ENCODE measurements at regions not wholly inside any gene's neighbourhood (a gene's known extent, or its start where the extent isn't known, plus 50 kb on each side); places are given as distances from the start of the nearest gene placed in this dataset.

DNA sequence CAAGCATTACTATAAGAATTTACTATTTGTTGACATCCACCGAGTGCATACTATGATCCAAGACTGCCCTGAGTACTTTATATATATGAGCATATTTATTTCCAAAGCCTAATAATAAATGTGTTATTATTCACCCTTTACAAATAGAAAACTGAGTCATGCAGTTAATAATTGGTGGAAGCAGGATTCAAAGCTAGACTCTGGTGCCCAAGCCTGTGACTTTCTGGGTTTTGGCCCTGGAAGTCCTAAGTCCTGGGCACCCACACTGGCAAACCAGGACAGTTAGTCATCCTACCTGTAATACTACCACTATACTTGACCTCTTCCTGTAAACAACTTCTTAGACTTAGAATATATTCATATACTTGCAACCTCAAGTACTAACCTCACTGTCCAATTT is 257.4 kb upstream of the IRX5 start:
- Histone ChIP-seq H3K4me3 (ENCODE audit: low read length in 3 of 3) (no peak overlapping the region), H3K4me1 (ENCODE audit: control insufficient read depth in 3 of 3, insufficient read depth in 3 of 3, low read length in 3 of 3) (peaks cover 0 to 4% (median 0%) of the 10 kb centered on the region in 3 donors), H3K27ac (ENCODE audit: low read depth, low read length) (no peak overlapping the region)

GRCh38 chr16:54672500-54672899 is 258.2 kb upstream of the IRX5 start:
- H3K9ac ChIP-seq (ENCODE audit: low read depth in 1 of 3, low read length in 3 of 3), result no peak overlapping the region
- H3K36me3 ChIP-seq (ENCODE audit: control insufficient read depth in 3 of 3, insufficient read depth in 3 of 3, low read length in 3 of 3), result no peaks in the 10 kb centered on the region
- no peaks in the 10 kb centered on the region for H3K27me3 ChIP-seq (ENCODE audit: control insufficient read depth in 3 of 3, insufficient read depth in 3 of 3, low read length in 3 of 3)
- H3K4me3 ChIP-seq (ENCODE audit: low read length in 3 of 3), result no peak overlapping the region
- peaks cover 0 to 4% (median 0%) of the 10 kb centered on the region in 3 donors for H3K4me1 ChIP-seq (ENCODE audit: control insufficient read depth in 3 of 3, insufficient read depth in 3 of 3, low read length in 3 of 3)
- H3K27ac ChIP-seq (ENCODE audit: low read depth, low read length), result no peak overlapping the region
- no peaks in the 10 kb centered on the region for H3K9me3 ChIP-seq (ENCODE audit: control insufficient read depth in 3 of 3, low read length in 3 of 3)

More for the DNA sequence above, 257.4 kb upstream of the IRX5 start:
- H3K27me3 ChIP-seq (ENCODE audit: control insufficient read depth in 3 of 3, insufficient read depth in 3 of 3, low read length in 3 of 3), result no peaks in the 10 kb centered on the region
- H3K9me3 ChIP-seq (ENCODE audit: control insufficient read depth in 3 of 3, low read length in 3 of 3), result no peaks in the 10 kb centered on the region
- H3K36me3 ChIP-seq (ENCODE audit: control insufficient read depth in 3 of 3, insufficient read depth in 3 of 3, low read length in 3 of 3), result no peaks in the 10 kb centered on the region
- no peak overlapping the region for H3K9ac ChIP-seq (ENCODE audit: low read depth in 1 of 3, low read length in 3 of 3)

- H3K4me3 ChIP-seq (ENCODE audit: low read length in 3 of 3), result no peak overlapping the region
- no peaks in the 10 kb centered on the region for H3K27me3 ChIP-seq (ENCODE audit: control insufficient read depth in 3 of 3, insufficient read depth in 3 of 3, low read length in 3 of 3)
- no peak overlapping the region for H3K27ac ChIP-seq (ENCODE audit: low read depth, low read length)
- H3K9ac ChIP-seq (ENCODE audit: low read depth in 1 of 3, low read length in 3 of 3), result no peak overlapping the region
- H3K9me3 ChIP-seq (ENCODE audit: control insufficient read depth in 3 of 3, low read length in 3 of 3), result no peaks in the 10 kb centered on the region
- H3K4me1 ChIP-seq (ENCODE audit: control insufficient read depth in 3 of 3, insufficient read depth in 3 of 3, low read length in 3 of 3), result peaks cover 8 to 20% (median 12%) of the 10 kb centered on the region in 3 donors
- H3K36me3 ChIP-seq (ENCODE audit: control insufficient read depth in 3 of 3, insufficient read depth in 3 of 3, low read length in 3 of 3), result no peaks in the 10 kb centered on the region
Measured at GRCh38 chr16:54657709-54658102, 273.0 kb upstream of the IRX5 start.

DNA sequence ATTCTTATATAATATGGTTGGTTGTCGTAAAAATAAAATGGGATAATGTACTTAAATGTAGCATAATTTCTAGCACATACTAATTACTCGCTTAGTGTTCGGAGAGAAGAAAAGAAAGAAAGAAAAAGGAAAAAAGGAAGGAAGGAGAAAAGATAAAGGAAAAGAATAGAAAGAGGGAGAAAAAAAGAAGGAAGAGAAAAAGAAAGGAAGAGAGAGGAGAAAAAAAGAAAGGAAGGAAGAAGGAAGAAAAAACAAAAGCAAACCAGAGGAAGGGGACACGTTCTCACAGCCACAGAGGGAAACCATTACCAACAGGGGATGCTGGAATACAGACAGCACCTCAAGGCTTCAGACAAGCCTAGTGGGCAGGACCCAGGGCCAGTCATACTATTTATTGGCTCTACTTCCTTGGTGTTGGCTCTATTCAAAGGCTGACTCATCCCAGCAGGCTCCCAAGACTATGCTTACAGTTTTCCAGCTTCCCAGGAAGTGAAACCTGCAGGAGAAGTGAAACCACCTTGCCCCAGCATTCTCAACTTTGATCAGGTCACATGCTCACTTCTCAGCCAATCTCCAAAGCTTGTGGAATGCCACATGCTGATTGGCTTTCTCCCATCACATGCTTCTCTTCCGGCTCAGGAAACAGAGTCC is 273.5 kb upstream of the IRX5 start:
- Histone ChIP-seq H3K9me3 (ENCODE audit: control insufficient read depth in 3 of 3, low read length in 3 of 3) (no peaks in the 10 kb centered on the region), H3K4me3 (ENCODE audit: low read length in 3 of 3) (no peak overlapping the region), H3K27ac (ENCODE audit: low read depth, low read length) (no peak overlapping the region), H3K9ac (ENCODE audit: low read depth in 1 of 3, low read length in 3 of 3) (no peak overlapping the region), H3K36me3 (ENCODE audit: control insufficient read depth in 3 of 3, insufficient read depth in 3 of 3, low read length in 3 of 3) (no peaks in the 10 kb centered on the region), H3K27me3 (ENCODE audit: control insufficient read depth in 3 of 3, insufficient read depth in 3 of 3, low read length in 3 of 3) (no peaks in the 10 kb centered on the region), H3K4me1 (ENCODE audit: control insufficient read depth in 3 of 3, insufficient read depth in 3 of 3, low read length in 3 of 3) (peaks cover 8 to 20% (median 12%) of the 10 kb centered on the region in 3 donors)

DNA sequence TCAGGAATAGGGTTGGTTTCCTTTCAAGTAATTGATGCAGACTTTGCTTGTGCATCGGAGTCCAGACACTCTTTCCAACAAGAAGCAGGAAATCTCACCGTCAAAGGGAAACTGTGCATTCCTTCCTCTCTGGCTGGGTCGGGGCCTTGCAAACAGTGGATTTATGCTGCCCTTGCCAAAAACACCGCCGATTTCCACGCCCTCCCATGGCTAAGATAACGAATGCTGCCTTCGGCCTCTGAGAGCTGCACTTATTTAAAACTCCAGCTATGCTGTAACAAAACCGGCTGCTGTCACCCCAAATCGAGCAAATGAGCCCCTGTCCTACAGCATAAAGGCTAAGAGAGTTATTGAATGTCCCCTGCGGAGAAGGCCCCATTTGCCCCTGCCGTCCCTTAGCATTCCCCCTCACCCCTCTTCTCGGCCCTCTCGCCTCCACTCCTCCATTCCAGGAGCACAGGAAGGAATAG is 275.5 kb upstream of the IRX5 start:
- Histone ChIP-seq H3K9ac (ENCODE audit: low read depth in 1 of 3, low read length in 3 of 3) (peak overlapping the region in 1 of 3 donors; percentile 35), H3K27ac (ENCODE audit: low read depth, low read length) (no peak overlapping the region), H3K4me1 (ENCODE audit: control insufficient read depth in 3 of 3, insufficient read depth in 3 of 3, low read length in 3 of 3) (peaks cover 8 to 20% (median 12%) of the 10 kb centered on the region in 3 donors), H3K9me3 (ENCODE audit: control insufficient read depth in 3 of 3, low read length in 3 of 3) (no peaks in the 10 kb centered on the region), H3K36me3 (ENCODE audit: control insufficient read depth in 3 of 3, insufficient read depth in 3 of 3, low read length in 3 of 3) (no peaks in the 10 kb centered on the region), H3K4me3 (ENCODE audit: low read length in 3 of 3) (no peak overlapping the region), H3K27me3 (ENCODE audit: control insufficient read depth in 3 of 3, insufficient read depth in 3 of 3, low read length in 3 of 3) (no peaks in the 10 kb centered on the region)

DNA sequence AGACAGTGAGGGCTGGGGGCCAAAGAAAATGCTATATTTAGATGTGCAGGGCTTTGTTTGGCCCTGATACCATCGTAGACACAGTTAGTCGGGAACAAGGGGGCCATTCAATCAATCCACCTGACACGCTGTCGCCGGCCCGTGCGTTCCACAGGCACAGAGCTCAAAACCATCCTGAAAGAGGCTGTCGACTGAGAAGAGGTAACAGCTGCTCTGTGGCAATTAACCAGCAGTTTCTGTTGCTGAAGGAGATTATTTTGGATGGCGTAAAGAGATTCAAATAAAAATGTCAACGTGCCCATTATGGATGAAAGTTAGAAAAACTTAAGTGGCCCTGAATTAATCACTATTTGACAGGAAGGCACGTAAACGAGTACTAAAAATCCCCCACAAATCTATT is 276.2 kb upstream of the IRX5 start:
- H3K9me3 ChIP-seq (ENCODE audit: control insufficient read depth in 3 of 3, low read length in 3 of 3), result no peaks in the 10 kb centered on the region
- peak overlapping the region in 2 of 3 donors; percentile 10 to 24 for H3K4me3 ChIP-seq (ENCODE audit: low read length in 3 of 3)
- H3K27me3 ChIP-seq (ENCODE audit: control insufficient read depth in 3 of 3, insufficient read depth in 3 of 3, low read length in 3 of 3), result no peaks in the 10 kb centered on the region
- H3K36me3 ChIP-seq (ENCODE audit: control insufficient read depth in 3 of 3, insufficient read depth in 3 of 3, low read length in 3 of 3), result no peaks in the 10 kb centered on the region
- no peak overlapping the region for H3K27ac ChIP-seq (ENCODE audit: low read depth, low read length)
- H3K9ac ChIP-seq (ENCODE audit: low read depth in 1 of 3, low read length in 3 of 3), result peak overlapping the region in 1 of 3 donors; percentile 36
- H3K4me1 ChIP-seq (ENCODE audit: control insufficient read depth in 3 of 3, insufficient read depth in 3 of 3, low read length in 3 of 3), result peaks cover 8 to 20% (median 12%) of the 10 kb centered on the region in 3 donors

DNA sequence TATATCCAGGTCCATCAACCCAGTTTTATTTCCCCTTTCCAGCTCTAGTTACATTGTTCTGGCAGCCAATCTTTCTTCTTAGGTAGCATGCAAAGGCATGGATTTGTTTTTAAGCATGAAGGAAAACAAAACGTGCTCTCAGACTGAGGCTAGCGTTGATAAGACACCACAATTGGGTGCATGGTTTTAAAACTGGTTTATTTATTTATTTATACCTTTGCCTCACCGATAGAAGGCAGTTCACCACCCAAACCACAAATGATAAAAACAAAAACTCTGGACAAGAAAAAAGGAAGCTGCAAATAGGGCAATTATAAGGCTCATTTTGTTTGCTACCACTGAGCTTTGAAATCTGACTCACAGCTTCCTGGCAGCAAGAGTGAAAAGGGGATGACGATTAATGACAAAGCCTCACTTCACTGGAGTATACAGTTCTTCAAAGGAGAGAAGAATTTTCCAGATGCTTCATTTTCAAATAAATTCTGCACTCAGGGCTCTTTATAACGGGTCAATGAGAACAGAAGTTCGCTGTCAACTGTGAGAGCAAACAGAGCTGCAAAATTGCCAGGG is 278.4 kb upstream of the IRX5 start:
- Histone ChIP-seq H3K27ac (ENCODE audit: low read depth, low read length) (no peak overlapping the region), H3K9ac (ENCODE audit: low read depth in 1 of 3, low read length in 3 of 3) (no peak overlapping the region), H3K9me3 (ENCODE audit: control insufficient read depth in 3 of 3, low read length in 3 of 3) (no peaks in the 10 kb centered on the region), H3K36me3 (ENCODE audit: control insufficient read depth in 3 of 3, insufficient read depth in 3 of 3, low read length in 3 of 3) (no peaks in the 10 kb centered on the region), H3K4me3 (ENCODE audit: low read length in 3 of 3) (no peak overlapping the region), H3K4me1 (ENCODE audit: control insufficient read depth in 3 of 3, insufficient read depth in 3 of 3, low read length in 3 of 3) (peaks cover 8 to 15% (median 8%) of the 10 kb centered on the region in 3 donors), H3K27me3 (ENCODE audit: control insufficient read depth in 3 of 3, insufficient read depth in 3 of 3, low read length in 3 of 3) (no peaks in the 10 kb centered on the region)

DNA sequence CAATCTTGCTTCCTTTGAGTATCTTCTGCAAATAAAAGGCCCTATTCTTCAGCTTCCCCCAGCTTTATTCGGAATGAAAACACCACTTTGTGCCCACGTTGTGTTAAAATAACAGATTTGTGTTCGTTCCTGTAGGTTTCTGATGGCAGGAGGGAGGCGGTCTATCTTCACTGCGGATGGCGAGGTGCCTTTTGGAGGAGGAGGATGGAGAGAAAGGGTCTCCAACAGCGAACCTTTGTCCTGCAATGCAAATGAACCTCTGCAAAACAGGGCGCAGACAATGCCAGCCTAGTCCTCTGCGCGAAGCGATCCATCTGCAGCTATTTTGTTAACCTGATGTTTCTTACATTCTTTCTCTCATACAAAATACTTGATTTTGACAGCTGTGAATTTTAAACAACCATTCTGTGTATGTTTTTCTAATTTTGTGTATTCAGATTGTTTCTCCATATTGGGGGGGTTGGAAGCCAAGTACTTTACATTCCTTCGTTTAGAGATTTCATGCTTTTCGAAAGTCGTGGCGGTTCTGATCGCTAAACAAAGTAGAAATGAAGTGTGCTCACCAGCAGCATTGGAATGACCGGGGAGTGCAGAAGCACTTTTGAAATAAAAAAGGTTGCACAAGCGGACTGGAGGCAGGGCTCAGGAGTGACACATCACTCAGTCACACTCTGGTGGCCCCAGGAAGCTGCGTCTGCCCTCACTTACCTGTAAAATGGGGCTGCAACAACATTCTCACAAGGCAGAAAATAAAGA is 279.0 kb upstream of the IRX5 start:
- Histone ChIP-seq H3K36me3 (ENCODE audit: control insufficient read depth in 3 of 3, insufficient read depth in 3 of 3, low read length in 3 of 3) (no peaks in the 10 kb centered on the region), H3K4me1 (ENCODE audit: control insufficient read depth in 3 of 3, insufficient read depth in 3 of 3, low read length in 3 of 3) (peaks cover 8 to 15% (median 8%) of the 10 kb centered on the region in 3 donors), H3K27ac (ENCODE audit: low read depth, low read length) (no peak overlapping the region), H3K9me3 (ENCODE audit: control insufficient read depth in 3 of 3, low read length in 3 of 3) (no peaks in the 10 kb centered on the region), H3K27me3 (ENCODE audit: control insufficient read depth in 3 of 3, insufficient read depth in 3 of 3, low read length in 3 of 3) (no peaks in the 10 kb centered on the region), H3K9ac (ENCODE audit: low read depth in 1 of 3, low read length in 3 of 3) (no peak overlapping the region), H3K4me3 (ENCODE audit: low read length in 3 of 3) (no peak overlapping the region)

DNA sequence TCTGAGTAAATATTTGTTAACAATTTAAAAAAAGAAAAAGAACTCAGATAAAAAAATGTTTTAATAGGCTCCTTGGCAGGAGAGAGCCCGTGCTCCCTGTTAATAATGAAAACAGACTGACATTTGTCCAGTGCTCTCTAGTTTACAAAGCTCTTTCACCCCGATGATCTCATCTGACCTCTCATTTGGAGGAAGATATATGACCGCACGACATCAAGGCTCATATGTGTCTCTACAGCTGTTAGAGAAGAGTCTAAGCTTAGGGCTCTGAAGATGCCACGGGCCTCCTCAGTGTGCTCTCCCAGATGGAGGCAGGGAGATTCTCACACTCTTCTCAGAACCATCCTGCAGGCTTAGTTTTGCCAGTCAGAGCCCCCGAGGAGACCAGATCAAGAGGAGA is 280.8 kb upstream of the IRX5 start:
- H3K27ac ChIP-seq (ENCODE audit: low read depth, low read length), result no peak overlapping the region
- H3K4me3 ChIP-seq (ENCODE audit: low read length in 3 of 3), result no peak overlapping the region
- H3K4me1 ChIP-seq (ENCODE audit: control insufficient read depth in 3 of 3, insufficient read depth in 3 of 3, low read length in 3 of 3), result peaks cover 4 to 7% (median 5%) of the 10 kb centered on the region in 3 donors
- H3K9ac ChIP-seq (ENCODE audit: low read depth in 1 of 3, low read length in 3 of 3), result no peak overlapping the region
- no peaks in the 10 kb centered on the region for H3K36me3 ChIP-seq (ENCODE audit: control insufficient read depth in 3 of 3, insufficient read depth in 3 of 3, low read length in 3 of 3)
- H3K9me3 ChIP-seq (ENCODE audit: control insufficient read depth in 3 of 3, low read length in 3 of 3), result no peaks in the 10 kb centered on the region
- no peaks in the 10 kb centered on the region for H3K27me3 ChIP-seq (ENCODE audit: control insufficient read depth in 3 of 3, insufficient read depth in 3 of 3, low read length in 3 of 3)

DNA sequence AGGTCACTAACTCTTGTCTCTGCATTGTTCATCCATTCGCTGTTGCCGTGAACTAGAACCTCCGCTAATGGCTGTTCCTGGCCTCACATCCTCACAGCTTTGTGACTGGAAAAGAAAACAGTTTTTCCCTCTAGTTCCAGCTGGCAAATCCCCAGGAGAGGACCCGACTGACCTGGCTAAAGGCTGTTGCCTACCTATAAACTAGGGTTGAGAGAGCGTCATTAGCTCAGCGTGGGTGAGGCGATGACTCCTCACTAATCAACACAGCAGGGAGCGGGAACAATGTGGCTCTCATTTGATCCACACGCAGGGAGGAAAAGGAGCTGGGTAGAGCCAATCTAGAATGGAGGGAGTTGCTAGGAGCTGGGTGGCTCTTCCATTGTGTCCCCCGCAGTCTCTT is 282.1 kb upstream of the IRX5 start:
- Histone ChIP-seq H3K27ac (ENCODE audit: low read depth, low read length) (no peak overlapping the region), H3K4me1 (ENCODE audit: control insufficient read depth in 3 of 3, insufficient read depth in 3 of 3, low read length in 3 of 3) (no peaks in the 10 kb centered on the region), H3K36me3 (ENCODE audit: control insufficient read depth in 3 of 3, insufficient read depth in 3 of 3, low read length in 3 of 3) (no peaks in the 10 kb centered on the region), H3K9ac (ENCODE audit: low read depth in 1 of 3, low read length in 3 of 3) (no peak overlapping the region), H3K4me3 (ENCODE audit: low read length in 3 of 3) (no peak overlapping the region), H3K9me3 (ENCODE audit: control insufficient read depth in 3 of 3, low read length in 3 of 3) (no peaks in the 10 kb centered on the region), H3K27me3 (ENCODE audit: control insufficient read depth in 3 of 3, insufficient read depth in 3 of 3, low read length in 3 of 3) (no peaks in the 10 kb centered on the region)
